ENCODE measurements at regions not wholly inside any gene's neighbourhood (a gene's known extent, or its start where the extent isn't known, plus 50 kb on each side); places are given as distances from the start of the nearest gene placed in this dataset.

DNA sequence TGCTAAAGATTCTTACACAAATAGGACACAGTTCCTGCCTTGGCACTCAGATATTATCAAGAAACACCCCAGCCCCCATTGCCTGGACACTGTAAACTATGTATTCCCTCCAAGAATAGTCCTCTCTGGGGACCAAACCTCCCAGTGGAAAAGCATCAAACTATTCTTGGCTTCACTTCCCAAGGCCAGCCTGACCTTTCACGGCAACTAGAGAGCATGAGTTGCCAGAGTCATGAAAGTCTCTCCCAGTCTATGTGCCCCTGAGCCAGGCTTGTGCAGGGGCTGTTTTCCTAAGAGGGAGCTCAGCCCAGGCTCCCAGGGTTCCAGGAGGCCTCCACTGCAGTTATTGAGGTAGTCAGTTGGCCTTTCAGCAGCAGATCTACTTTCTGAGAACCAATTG, 251.9 kb upstream of the TGFBR2 start:
- Histone ChIP-seq H3K4me3 (ENCODE audit: low read length) (no peak overlapping the region), H3K9me3 (ENCODE audit: control insufficient read depth, low read depth, low read length) (no peaks in the 10 kb centered on the region), H3K9ac (ENCODE audit: low read length) (no peak overlapping the region), H3K27ac (ENCODE audit: low read length) (no peak overlapping the region), H3K36me3 (ENCODE audit: control insufficient read depth, low read depth, low read length) (no peaks in the 10 kb centered on the region), H3K27me3 (ENCODE audit: control insufficient read depth, insufficient read depth, low read length) (no peaks in the 10 kb centered on the region), H3K4me1 (ENCODE audit: control insufficient read depth, low read depth, low read length) (no peaks in the 10 kb centered on the region)

- no peaks in the 10 kb centered on the region for H3K36me3 ChIP-seq (ENCODE audit: control insufficient read depth, low read depth, low read length)
- H3K27ac ChIP-seq (ENCODE audit: low read length) = no peak overlapping the region
- no peaks in the 10 kb centered on the region for H3K27me3 ChIP-seq (ENCODE audit: control insufficient read depth, insufficient read depth, low read length)
- H3K9me3 ChIP-seq (ENCODE audit: control insufficient read depth, low read depth, low read length) = no peaks in the 10 kb centered on the region
- no peaks in the 10 kb centered on the region for H3K4me1 ChIP-seq (ENCODE audit: control insufficient read depth, low read depth, low read length)
- no peak overlapping the region for H3K9ac ChIP-seq (ENCODE audit: low read length)
- H3K4me3 ChIP-seq (ENCODE audit: low read length) = no peak overlapping the region
Observed at GRCh38 chr3:30354972-30355371, 251.4 kb upstream of the TGFBR2 start.

- H3K9ac ChIP-seq (ENCODE audit: low read length) = no peak overlapping the region
- no peak overlapping the region for H3K4me3 ChIP-seq (ENCODE audit: low read length)
- no peak overlapping the region for H3K27ac ChIP-seq (ENCODE audit: low read length)
- no peaks in the 10 kb centered on the region for H3K9me3 ChIP-seq (ENCODE audit: control insufficient read depth, low read depth, low read length)
- H3K27me3 ChIP-seq (ENCODE audit: control insufficient read depth, insufficient read depth, low read length) = no peaks in the 10 kb centered on the region
- no peaks in the 10 kb centered on the region for H3K36me3 ChIP-seq (ENCODE audit: control insufficient read depth, low read depth, low read length)
- H3K4me1 ChIP-seq (ENCODE audit: control insufficient read depth, low read depth, low read length) = no peaks in the 10 kb centered on the region
Observed at GRCh38 chr3:30355622-30356021, 250.8 kb upstream of the TGFBR2 start.

DNA sequence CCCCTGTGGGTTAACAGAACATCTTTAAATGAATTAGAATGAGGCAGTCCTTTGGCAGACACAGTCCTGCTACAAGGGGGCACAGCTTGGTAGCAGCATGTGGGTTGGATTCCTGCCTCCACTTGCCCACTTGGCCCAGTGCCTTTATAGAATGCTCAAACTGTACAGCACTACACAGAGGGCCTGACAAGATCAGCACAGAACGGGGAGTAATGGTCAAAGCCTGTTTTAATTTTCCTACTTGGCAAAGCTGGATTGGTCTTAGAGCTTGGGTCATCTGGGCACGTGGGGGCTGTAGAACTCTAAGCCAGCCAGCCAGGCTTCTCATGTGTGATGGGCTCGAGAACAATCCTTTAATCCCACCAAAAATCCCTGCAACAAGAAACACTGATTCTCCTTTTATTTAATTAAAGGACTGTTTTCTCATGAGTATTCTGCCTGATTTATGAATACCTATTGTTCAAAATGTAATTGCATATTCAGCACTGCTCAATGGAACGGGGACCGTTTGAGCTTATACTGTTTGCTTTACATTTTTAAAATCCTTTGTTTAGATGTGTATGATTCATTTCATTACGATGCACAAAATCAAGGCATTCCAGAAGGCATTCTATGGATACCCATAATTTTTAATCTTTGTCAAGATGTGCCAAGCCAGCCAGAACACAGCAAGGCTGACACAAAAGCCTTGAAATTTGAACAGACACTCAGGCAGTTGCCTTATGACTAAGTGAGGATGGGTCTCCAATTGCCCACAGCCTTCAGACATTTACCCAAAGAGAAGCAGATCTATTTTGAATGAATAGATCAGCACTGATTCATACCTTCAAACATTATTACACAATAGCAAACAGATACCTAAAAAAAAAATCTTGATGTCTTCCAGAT, 249.3 kb upstream of the TGFBR2 start:
- Histone ChIP-seq H3K36me3 (ENCODE audit: control insufficient read depth, low read depth, low read length) (no peaks in the 10 kb centered on the region), H3K9ac (ENCODE audit: low read length) (no peak overlapping the region), H3K27me3 (ENCODE audit: control insufficient read depth, insufficient read depth, low read length) (no peaks in the 10 kb centered on the region), H3K9me3 (ENCODE audit: control insufficient read depth, low read depth, low read length) (no peaks in the 10 kb centered on the region), H3K27ac (ENCODE audit: low read length) (no peak overlapping the region), H3K4me1 (ENCODE audit: control insufficient read depth, low read depth, low read length) (no peaks in the 10 kb centered on the region), H3K4me3 (ENCODE audit: low read length) (no peak overlapping the region)

DNA sequence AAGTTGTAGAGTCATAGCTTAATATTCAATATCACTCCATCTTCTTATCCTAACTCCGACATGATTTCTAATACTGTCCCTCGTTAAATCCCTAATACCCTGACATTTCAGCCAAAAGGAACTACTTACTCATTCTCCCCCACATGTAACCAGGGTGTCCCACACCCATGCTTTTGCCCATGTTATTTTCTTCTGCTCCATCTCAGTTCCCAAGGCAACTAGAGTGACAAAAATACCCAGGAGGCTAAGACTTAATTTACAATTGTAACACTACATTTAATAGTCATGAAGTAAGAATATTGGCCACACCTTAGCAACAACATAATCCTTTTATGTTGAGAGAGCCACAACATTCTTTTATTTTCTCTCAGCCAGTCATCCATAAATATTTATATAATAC, 248.5 kb upstream of the TGFBR2 start:
- Histone ChIP-seq H3K27ac (ENCODE audit: low read length) (no peak overlapping the region), H3K36me3 (ENCODE audit: control insufficient read depth, low read depth, low read length) (no peaks in the 10 kb centered on the region), H3K9ac (ENCODE audit: low read length) (no peak overlapping the region), H3K9me3 (ENCODE audit: control insufficient read depth, low read depth, low read length) (no peaks in the 10 kb centered on the region), H3K4me1 (ENCODE audit: control insufficient read depth, low read depth, low read length) (no peaks in the 10 kb centered on the region), H3K4me3 (ENCODE audit: low read length) (no peak overlapping the region), H3K27me3 (ENCODE audit: control insufficient read depth, insufficient read depth, low read length) (no peaks in the 10 kb centered on the region)

GRCh38 chr3:30358871-30359270, 247.5 kb upstream of the TGFBR2 start:
- Histone ChIP-seq H3K4me1 (ENCODE audit: control insufficient read depth, low read depth, low read length) (no peaks in the 10 kb centered on the region), H3K9me3 (ENCODE audit: control insufficient read depth, low read depth, low read length) (no peaks in the 10 kb centered on the region)

GRCh38 chr3:30368978-30369377, 237.4 kb upstream of the TGFBR2 start:
- no peak overlapping the region for H3K27ac ChIP-seq (ENCODE audit: low read length)
- H3K36me3 ChIP-seq (ENCODE audit: control insufficient read depth, low read depth, low read length) = no peaks in the 10 kb centered on the region
- no peak overlapping the region for H3K4me3 ChIP-seq (ENCODE audit: low read length)
- H3K4me1 ChIP-seq (ENCODE audit: control insufficient read depth, low read depth, low read length) = no peaks in the 10 kb centered on the region
- H3K9me3 ChIP-seq (ENCODE audit: control insufficient read depth, low read depth, low read length) = no peaks in the 10 kb centered on the region
- no peak overlapping the region for H3K9ac ChIP-seq (ENCODE audit: low read length)
- H3K27me3 ChIP-seq (ENCODE audit: control insufficient read depth, insufficient read depth, low read length) = no peaks in the 10 kb centered on the region

More at GRCh38 chr3:30358871-30359270, 247.5 kb upstream of the TGFBR2 start:
- Histone ChIP-seq H3K27ac (ENCODE audit: low read length) (no peak overlapping the region), H3K27me3 (ENCODE audit: control insufficient read depth, insufficient read depth, low read length) (no peaks in the 10 kb centered on the region), H3K4me3 (ENCODE audit: low read length) (no peak overlapping the region), H3K36me3 (ENCODE audit: control insufficient read depth, low read depth, low read length) (no peaks in the 10 kb centered on the region), H3K9ac (ENCODE audit: low read length) (no peak overlapping the region)

DNA sequence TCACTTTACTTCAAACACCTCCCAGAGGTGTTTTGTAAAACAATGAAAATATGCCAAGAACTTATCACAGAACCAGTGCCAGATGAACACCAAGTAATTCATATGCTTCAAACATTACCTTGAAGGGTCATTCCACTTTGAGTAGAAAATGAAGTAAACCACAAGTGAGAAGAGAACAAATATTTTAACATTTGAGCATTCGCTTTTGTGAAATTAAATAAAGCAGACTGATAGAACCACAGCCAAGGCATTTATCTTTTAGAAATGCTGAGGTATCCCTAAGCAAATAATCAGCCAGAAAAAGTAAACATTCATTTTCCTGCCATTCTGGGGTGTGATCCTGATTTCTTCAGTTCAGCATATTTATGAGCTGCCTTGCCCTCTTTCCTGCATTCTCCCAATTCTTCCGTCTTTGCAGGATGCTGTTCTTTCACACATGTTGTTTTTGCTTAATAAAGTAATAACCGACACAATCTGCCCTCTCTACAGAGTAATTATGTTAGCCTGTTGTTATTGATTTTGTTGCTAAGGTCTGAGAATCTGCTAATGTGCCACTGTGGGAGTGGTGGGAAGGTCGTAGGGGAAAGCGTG, 235.6 kb upstream of the TGFBR2 start:
- Histone ChIP-seq H3K4me3 (ENCODE audit: low read length) (no peak overlapping the region), H3K9me3 (ENCODE audit: control insufficient read depth, low read depth, low read length) (no peaks in the 10 kb centered on the region), H3K36me3 (ENCODE audit: control insufficient read depth, low read depth, low read length) (no peaks in the 10 kb centered on the region), H3K27ac (ENCODE audit: low read length) (no peak overlapping the region), H3K27me3 (ENCODE audit: control insufficient read depth, insufficient read depth, low read length) (no peaks in the 10 kb centered on the region), H3K4me1 (ENCODE audit: control insufficient read depth, low read depth, low read length) (no peaks in the 10 kb centered on the region), H3K9ac (ENCODE audit: low read length) (no peak overlapping the region)

GRCh38 chr3:30372837-30373236, 233.6 kb upstream of the TGFBR2 start:
- H3K27ac ChIP-seq (ENCODE audit: low read length) = no peak overlapping the region
- H3K4me3 ChIP-seq (ENCODE audit: low read length) = no peak overlapping the region

GRCh38 chr3:30384546-30385072, 221.8 kb upstream of the TGFBR2 start:
- H3K9me3 ChIP-seq (ENCODE audit: control insufficient read depth, low read depth, low read length) = no peaks in the 10 kb centered on the region
- H3K27me3 ChIP-seq (ENCODE audit: control insufficient read depth, insufficient read depth, low read length) = no peaks in the 10 kb centered on the region
- no peak overlapping the region for H3K4me3 ChIP-seq (ENCODE audit: low read length)
- H3K36me3 ChIP-seq (ENCODE audit: control insufficient read depth, low read depth, low read length) = no peaks in the 10 kb centered on the region
- no peak overlapping the region for H3K9ac ChIP-seq (ENCODE audit: low read length)
- no peak overlapping the region for H3K27ac ChIP-seq (ENCODE audit: low read length)
- no peaks in the 10 kb centered on the region for H3K4me1 ChIP-seq (ENCODE audit: control insufficient read depth, low read depth, low read length)

More at GRCh38 chr3:30372837-30373236, 233.6 kb upstream of the TGFBR2 start:
- Histone ChIP-seq H3K9ac (ENCODE audit: low read length) (no peak overlapping the region), H3K36me3 (ENCODE audit: control insufficient read depth, low read depth, low read length) (no peaks in the 10 kb centered on the region), H3K4me1 (ENCODE audit: control insufficient read depth, low read depth, low read length) (no peaks in the 10 kb centered on the region), H3K9me3 (ENCODE audit: control insufficient read depth, low read depth, low read length) (no peaks in the 10 kb centered on the region), H3K27me3 (ENCODE audit: control insufficient read depth, insufficient read depth, low read length) (no peaks in the 10 kb centered on the region)

DNA sequence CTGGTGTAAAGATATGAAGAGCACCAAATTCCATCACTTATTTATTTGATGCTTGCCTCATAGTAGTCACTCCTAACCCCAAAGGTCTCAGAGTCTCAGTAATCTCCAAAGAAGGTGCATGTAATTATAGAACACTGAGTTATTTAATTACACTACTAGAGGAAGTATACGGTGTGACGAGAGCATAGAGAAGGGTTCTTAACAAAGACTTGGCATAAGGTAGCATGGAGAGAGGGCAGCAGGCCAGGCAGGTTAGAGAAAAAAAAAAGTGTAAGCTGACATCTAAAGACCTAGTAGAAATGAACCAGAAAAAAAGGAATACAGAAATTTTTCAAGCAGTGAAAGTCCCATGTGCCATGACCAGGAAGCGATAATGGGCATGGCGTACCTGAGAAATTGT, 213.3 kb upstream of the TGFBR2 start:
- Histone ChIP-seq H3K4me3 (ENCODE audit: low read length) (no peak overlapping the region), H3K4me1 (ENCODE audit: control insufficient read depth, low read depth, low read length) (no peaks in the 10 kb centered on the region), H3K9me3 (ENCODE audit: control insufficient read depth, low read depth, low read length) (no peaks in the 10 kb centered on the region), H3K27me3 (ENCODE audit: control insufficient read depth, insufficient read depth, low read length) (no peaks in the 10 kb centered on the region), H3K27ac (ENCODE audit: low read length) (no peak overlapping the region), H3K9ac (ENCODE audit: low read length) (no peak overlapping the region), H3K36me3 (ENCODE audit: control insufficient read depth, low read depth, low read length) (no peaks in the 10 kb centered on the region)

Data from iPS-18a (cell line).